NCI-H1417 (cell line): ENCODE measurements at regions not wholly inside any gene's neighbourhood (a gene's known extent, or its start where the extent isn't known, plus 50 kb on each side); places are given as distances from the start of the nearest gene placed in this dataset.

Experiments used
- DNase-seq, 3 experiments: peaks; one replicate each; lab custom pipeline; 2025; lab: John Stamatoyannopoulos, UW

DNA sequence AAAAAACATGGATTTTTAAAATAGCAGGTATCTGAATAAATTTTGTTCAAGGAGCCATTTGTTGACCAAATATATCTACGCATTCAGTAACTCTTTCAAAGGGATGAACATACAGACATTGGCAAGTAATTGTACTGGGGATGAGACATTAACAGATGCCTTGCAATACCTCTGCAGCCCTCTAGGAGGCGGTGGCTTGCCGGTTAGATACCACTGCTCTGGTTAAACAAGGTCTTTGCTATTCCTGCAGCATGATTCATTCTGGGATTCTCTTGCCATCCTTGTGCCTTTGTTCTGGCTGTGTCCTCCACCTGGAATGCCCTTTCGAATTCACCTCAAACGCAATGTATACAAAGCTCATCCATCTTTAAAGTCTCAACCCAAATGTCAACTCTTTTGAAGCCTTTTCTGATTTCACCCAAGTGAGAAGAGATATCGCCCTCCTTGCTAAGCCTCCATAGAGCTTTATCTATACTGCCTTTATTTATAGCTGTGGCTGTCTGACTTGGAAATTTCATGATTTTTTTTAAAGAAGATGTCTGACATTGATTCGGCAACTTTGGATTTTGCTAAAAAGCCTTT, 131.0 kb upstream of the SRRM4 start:
- peak in 1 of 3 experiments; percentile 87 for DNase-seq

GRCh38 chr12:118851891-118852290, 129.4 kb upstream of the SRRM4 start:
- DNase-seq = no peak

DNA sequence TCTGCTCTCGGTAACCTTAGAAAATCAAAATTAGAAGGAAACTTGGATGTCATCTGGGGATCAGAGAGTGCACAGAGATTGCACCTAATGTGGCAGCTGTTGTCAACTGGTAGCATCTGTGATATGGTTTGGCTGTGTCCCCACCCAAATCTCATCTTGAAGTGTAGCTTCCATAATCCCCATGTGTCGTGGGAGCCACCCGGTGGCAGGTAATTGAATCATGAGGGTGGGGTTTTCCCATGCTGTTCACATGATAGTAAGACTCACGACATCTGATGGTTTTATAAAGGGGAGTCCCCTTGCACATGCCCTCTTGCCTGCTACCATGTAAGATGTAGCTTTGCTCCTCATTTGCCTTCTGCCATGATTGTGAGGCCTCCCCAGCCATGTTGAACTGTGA, 127.7 kb upstream of the SRRM4 start:
- peak in 2 of 3 experiments; percentile 6 to 28 for DNase-seq

DNA sequence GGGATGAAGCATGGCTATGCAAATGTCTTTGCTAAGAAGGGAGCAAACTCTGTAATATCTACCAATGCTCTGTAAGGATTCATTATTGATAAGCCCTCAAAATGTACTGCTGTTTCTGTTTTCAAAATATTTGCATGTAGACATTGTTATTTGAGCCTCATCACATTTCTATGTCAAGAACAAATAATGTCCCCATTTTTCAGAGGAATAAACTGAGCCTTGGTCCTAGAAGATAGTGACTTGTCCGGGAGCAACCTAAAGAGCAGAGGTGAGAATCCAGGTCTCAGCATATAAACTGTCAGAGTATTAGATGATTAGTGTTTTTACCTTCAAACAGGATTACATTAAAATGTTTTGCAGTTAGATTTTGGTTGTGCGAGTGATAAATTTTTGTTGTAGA, 125.5 kb upstream of the SRRM4 start:
- no peak for DNase-seq

DNA sequence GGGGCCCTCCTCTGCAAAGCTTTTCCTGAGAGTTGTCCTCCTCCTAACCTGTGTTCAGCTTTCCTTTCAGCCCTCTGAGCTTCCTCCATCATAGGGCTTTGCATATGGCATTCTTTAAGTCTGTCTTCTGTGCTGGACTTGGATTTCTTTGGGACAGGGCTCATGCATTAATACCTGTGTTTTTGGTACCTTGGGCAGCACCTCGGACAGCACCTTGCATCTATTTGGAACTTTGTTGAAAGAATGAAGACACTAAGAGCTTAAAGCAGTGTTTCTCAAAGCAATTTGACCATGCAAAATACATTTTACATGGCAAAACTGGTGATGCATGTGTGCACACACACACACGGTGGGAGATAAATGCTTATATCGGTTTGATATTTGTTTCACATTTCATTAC, 115.0 kb upstream of the SRRM4 start:
- no peak for DNase-seq

GRCh38 chr12:118870551-118870950, 110.8 kb upstream of the SRRM4 start:
- peak; percentile 5 to 96 (median 49) for DNase-seq

DNA sequence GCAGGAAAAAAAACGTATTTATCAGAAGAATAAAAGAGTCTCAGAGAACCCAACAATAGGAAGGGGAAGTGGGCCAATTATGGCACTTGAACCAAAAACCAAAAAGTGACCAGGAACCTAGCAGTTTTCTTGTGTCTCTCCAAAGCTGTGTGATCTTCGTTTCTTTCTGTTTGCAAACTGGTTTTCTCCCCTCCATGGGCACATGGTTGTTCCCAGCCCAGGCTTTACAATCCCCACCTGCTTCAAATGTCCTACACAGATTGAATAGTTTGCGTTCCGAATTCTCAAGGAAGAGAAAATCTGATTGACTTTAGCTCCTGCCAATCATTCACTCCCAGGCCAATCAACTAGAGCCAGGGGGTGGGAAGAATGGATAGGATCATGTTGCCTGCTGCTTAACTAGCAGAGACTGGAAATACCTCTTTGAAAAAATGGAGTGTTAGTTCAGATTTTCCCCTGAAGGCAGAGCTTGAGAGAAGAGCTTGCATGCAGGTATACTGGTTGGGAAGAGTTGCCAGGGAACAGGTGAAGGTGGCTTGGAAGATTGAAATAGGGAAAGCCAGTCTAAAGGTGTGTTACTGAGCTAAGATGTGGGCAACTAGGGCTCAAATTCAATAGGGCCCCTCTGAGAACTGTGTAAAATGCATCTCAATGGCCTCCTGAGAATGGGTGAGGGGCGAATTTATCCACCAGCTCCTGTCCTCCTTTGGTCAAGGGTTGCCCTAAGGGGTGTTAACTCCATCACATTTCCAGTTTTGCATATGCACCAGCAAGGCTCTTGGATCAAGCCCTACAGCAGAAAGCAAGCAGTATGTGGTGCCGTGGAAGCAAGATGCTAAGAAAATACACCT, 106.4 kb upstream of the SRRM4 start:
- peak in 1 of 3 experiments; percentile 88 for DNase-seq

- no peak for DNase-seq
These were observed 100.4 kb upstream of the SRRM4 start for GRCh38 chr12:118880720-118881493.

DNA sequence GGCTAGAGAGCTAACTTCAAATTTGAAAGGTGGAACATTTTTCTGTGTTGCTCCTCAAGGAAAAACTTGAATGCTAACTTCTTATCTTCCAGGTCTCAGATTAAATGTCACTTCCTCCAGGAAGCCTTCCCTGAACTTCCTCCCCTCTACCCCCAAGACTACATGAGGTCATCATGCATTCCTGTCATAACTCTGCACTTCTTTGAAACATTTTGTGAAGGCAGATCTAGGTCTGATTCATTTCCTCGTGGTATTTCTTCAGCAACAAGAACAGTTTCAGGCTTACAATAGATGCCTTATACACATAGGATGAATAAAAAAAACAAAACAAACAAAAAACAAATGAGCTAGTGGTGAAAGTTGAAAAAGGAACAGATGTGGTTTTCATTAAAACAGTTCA, 97.1 kb upstream of the SRRM4 start:
- DNase-seq = no peak

DNA sequence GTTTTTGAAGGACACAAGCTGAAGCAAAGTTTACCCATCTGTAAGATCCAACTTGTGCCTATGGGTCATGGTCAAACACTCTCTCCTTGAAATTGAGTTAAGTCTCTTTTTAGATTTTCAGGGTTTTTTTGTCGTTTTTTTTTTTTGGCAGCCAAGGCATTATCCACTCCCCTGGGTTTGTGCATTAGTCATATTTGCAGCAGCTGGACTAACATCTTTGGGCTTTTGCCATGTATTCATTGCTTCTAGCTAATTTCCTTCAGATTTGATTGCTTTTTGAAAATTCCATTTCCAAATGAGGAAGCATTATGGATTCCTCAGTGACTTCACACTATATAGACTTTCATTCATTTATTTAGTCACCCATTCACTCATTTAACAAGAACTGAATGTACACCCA, 80.3 kb upstream of the SRRM4 start:
- DNase-seq = no peak

DNA sequence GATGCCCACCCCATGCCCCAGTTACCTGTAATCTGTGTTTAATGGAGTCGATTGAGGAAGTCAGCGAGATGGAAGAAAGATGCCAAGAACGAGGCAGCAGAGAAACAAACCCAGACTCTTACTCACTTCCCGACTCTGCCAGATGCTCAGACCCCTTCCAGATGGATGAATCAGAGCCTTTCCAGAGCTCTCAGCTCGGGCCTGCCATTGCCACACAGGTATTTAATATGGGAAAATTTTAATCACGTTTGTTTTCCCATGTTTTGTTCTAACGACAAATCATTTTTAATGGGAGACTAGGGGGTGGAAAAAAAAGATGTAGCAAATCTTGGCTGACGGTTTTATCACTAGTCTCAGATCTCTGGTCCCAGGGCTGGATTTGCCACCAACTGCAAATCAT, 72.5 kb upstream of the SRRM4 start:
- DNase-seq = no peak

GRCh38 chr12:118912697-118913270, 68.6 kb upstream of the SRRM4 start:
- DNase-seq = no peak

DNA sequence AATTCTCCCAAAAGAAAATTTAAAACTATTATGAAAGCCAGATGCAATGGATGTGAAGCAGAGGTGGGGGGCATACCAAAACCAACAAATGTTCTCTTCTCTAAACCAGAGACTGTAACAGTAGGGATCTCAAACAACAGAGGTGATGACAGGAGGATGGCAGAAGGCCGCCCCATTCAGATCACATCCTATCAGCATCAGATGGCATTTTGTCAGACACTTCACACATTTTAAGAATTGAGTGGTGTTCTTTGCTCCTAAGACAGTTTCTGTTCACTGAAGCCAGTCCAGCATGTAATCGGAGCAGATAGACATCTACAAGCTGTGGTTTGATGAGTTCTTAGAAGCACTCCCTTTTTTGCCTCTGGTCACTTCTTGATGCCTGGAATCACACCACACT, 59.6 kb upstream of the SRRM4 start:
- DNase-seq = no peak

- DNase-seq = no peak
These were observed 58.9 kb upstream of the SRRM4 start for GRCh38 chr12:118922405-118922804.

DNA sequence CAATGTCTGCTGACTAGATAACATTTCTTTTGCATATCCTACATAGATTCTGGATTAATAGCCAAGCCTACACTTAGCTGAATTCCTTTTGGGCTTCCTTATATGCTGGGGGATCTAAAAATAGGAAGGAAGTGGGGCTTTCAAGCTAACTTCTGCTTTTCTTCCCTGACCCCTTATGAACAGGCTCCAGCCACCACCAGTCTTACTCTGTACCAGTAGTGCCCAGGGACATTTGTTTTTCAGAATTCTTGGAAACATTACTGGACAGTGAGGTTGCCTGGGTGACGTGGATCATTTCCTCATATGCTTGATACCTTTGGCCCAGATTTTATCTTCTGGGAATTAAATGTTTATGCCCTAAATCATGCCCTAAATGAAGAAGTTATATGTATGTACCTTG, 55.9 kb upstream of the SRRM4 start:
- DNase-seq = no peak

DNA sequence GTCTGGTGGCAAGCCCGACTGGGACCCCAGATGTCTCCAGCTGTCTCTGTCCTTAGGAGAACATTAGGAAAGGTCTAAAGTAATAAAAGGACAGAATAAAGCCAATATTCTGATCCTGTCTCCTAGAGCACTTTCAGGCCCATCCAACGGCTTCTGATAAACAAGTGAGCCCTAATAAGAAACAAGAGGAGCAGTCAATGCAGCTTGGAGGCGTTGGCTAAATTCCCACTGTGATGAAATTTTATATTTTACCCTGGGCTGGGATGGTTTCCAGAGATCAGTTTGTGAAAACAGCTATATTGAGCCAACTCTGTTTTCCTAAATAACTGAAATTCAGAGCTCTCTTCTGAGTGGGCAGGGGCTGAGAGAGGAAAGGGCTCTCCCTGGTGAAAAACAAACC, 55.5 kb upstream of the SRRM4 start:
- DNase-seq = no peak
